ENCODE measurements at regions not wholly inside any gene's neighbourhood (a gene's known extent, or its start where the extent isn't known, plus 50 kb on each side); places are given as distances from the start of the nearest gene placed in this dataset.

DNA sequence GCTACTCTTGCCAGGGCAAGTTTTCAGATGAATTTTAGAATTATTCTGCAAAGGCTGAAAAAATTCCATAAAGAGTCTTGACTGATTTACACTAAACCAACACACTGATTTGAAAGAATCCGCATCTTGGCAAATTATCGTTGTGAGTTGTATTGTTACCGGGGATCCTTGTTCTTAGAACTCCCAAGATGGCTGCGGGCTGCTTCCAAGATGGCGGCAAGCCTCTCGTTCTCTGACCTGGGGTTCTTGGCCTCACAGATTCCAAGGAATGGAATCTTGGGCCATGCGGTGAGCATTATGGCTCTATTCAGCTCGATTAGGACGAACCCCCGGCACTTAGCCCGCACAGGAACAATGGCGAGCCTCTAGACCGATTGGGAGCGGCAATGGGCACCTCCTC lies 132.5 kb downstream of the ZNF664 start:
- Histone ChIP-seq H3K27ac (ENCODE audit: low read depth, low read length) (no peak overlapping the region), H3K79me2 (ENCODE audit: insufficient read depth, low read length) (no peaks in the 10 kb centered on the region), H2AFZ (ENCODE audit: low read depth, low read length) (no peak overlapping the region), H3K4me3 (ENCODE audit: insufficient read depth, low read depth, low read length) (no peak overlapping the region), H3K27me3 (ENCODE audit: insufficient read depth, low read length) (no peaks in the 10 kb centered on the region), H3K9me3 (ENCODE audit: insufficient read depth, low read depth, low read length) (no peaks in the 10 kb centered on the region), H3K4me2 (ENCODE audit: low read length) (no peak overlapping the region), H4K20me1 (ENCODE audit: insufficient read depth, low read length) (no peaks in the 10 kb centered on the region), H3K9ac (ENCODE audit: low read length) (no peak overlapping the region), H3K4me1 (ENCODE audit: insufficient read depth, low read length) (no peaks in the 10 kb centered on the region), H3K36me3 (ENCODE audit: insufficient read depth, low read length) (no peaks in the 10 kb centered on the region)
- Mint-ChIP-seq H3K4me1 (ENCODE audit: low read depth, unreplicated experiment) (peaks cover 7% of the 10 kb centered on the region), H3K27ac (ENCODE audit: unreplicated experiment) (no peak overlapping the region), H3K4me3 (ENCODE audit: unreplicated experiment) (no peak overlapping the region), H3K27me3 (ENCODE audit: low read depth, unreplicated experiment) (no peaks in the 10 kb centered on the region), H3K9me3 (ENCODE audit: unreplicated experiment) (peaks cover 1% of the 10 kb centered on the region), H3K36me3 (ENCODE audit: low read depth, unreplicated experiment) (peaks cover 3% of the 10 kb centered on the region)
- DNase-seq (ENCODE audit: low read depth) (no peak), FAIRE-seq (no peak)
- TF ChIP-seq, protein P1, sequence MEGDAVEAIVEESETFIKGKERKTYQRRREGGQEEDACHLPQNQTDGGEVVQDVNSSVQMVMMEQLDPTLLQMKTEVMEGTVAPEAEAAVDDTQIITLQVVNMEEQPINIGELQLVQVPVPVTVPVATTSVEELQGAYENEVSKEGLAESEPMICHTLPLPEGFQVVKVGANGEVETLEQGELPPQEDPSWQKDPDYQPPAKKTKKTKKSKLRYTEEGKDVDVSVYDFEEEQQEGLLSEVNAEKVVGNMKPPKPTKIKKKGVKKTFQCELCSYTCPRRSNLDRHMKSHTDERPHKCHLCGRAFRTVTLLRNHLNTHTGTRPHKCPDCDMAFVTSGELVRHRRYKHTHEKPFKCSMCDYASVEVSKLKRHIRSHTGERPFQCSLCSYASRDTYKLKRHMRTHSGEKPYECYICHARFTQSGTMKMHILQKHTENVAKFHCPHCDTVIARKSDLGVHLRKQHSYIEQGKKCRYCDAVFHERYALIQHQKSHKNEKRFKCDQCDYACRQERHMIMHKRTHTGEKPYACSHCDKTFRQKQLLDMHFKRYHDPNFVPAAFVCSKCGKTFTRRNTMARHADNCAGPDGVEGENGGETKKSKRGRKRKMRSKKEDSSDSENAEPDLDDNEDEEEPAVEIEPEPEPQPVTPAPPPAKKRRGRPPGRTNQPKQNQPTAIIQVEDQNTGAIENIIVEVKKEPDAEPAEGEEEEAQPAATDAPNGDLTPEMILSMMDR (IDR thresholded peaks at IDR 0.05; ENCODE audit: insufficient read depth, low read depth, low read length) = no peak
- no peak for TF ChIP-seq EZH2 (IDR thresholded peaks at IDR 0.05; ENCODE audit: insufficient read depth, low read length)

DNA sequence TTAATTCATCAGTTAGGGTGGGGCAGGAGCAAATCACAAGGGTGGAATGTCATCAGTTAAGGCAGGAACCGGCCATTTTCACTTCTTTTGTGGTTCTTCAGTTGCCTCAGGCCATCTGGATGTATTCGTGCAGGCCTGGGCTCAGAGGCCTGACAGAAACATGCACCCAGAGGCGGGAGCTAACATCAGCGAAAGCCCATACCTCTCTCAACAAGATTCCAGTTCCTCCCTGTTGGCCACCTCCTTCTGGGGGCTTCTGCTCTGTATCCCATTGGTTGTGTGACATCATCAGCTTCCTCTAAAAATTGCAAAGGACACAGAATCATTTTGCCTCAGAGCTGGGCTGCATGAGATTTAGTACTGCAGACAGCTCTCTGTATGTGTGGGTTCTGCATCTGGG lies 134.3 kb downstream of the ZNF664 start:
- H3K4me2 ChIP-seq (ENCODE audit: low read length) = no peak overlapping the region
- FAIRE-seq (no peak), DNase-seq (ENCODE audit: low read depth) (no peak)
- TF ChIP-seq EZH2 (IDR thresholded peaks at IDR 0.05; ENCODE audit: insufficient read depth, low read length) = no peak
- TF ChIP-seq, protein P1 (IDR thresholded peaks at IDR 0.05; ENCODE audit: insufficient read depth, low read depth, low read length) = no peak
- Mint-ChIP-seq H3K27ac (ENCODE audit: unreplicated experiment) (no peak overlapping the region), H3K4me3 (ENCODE audit: unreplicated experiment) (no peak overlapping the region), H3K27me3 (ENCODE audit: low read depth, unreplicated experiment) (no peaks in the 10 kb centered on the region), H3K9me3 (ENCODE audit: unreplicated experiment) (no peaks in the 10 kb centered on the region), H3K36me3 (ENCODE audit: low read depth, unreplicated experiment) (peaks cover 3% of the 10 kb centered on the region), H3K4me1 (ENCODE audit: low read depth, unreplicated experiment) (peaks cover 7% of the 10 kb centered on the region)
- H3K36me3 ChIP-seq (ENCODE audit: insufficient read depth, low read length) = no peaks in the 10 kb centered on the region
- H3K79me2 ChIP-seq (ENCODE audit: insufficient read depth, low read length) = no peaks in the 10 kb centered on the region
- no peak overlapping the region for H3K9ac ChIP-seq (ENCODE audit: low read length)
- H2AFZ ChIP-seq (ENCODE audit: low read depth, low read length) = no peak overlapping the region
- H3K4me1 ChIP-seq (ENCODE audit: insufficient read depth, low read length) = no peaks in the 10 kb centered on the region
- H3K27ac ChIP-seq (ENCODE audit: low read depth, low read length) = no peak overlapping the region
- no peaks in the 10 kb centered on the region for H3K27me3 ChIP-seq (ENCODE audit: insufficient read depth, low read length)
- H4K20me1 ChIP-seq (ENCODE audit: insufficient read depth, low read length) = no peaks in the 10 kb centered on the region
- H3K4me3 ChIP-seq (ENCODE audit: insufficient read depth, low read depth, low read length) = no peak overlapping the region
- H3K9me3 ChIP-seq (ENCODE audit: insufficient read depth, low read depth, low read length) = no peaks in the 10 kb centered on the region

DNA sequence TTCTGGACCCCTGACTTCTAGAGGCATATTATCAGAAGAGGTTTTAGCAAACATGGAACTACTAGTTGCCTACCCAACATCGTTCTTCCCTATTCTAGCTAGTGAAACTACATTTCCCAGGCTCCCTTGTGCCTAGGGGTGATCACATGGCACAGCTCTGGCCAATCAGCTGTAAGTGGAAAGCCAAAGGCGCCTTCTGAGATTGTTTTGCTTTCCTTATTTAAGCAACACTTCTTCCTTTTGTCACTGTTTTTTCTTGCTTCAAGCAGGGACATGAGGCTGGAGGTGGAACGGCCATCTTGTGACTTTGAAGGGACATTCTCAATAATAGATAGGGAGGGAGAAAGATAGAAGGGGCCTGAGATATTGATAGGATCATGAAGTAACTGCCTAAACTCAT lies 136.7 kb downstream of the ZNF664 start:
- H3K36me3 ChIP-seq (ENCODE audit: insufficient read depth, low read length) = no peaks in the 10 kb centered on the region
- Mint-ChIP-seq H3K36me3 (ENCODE audit: low read depth, unreplicated experiment) (no peaks in the 10 kb centered on the region), H3K4me1 (ENCODE audit: low read depth, unreplicated experiment) (peaks cover 7% of the 10 kb centered on the region), H3K9me3 (ENCODE audit: unreplicated experiment) (no peaks in the 10 kb centered on the region), H3K27me3 (ENCODE audit: low read depth, unreplicated experiment) (no peaks in the 10 kb centered on the region), H3K27ac (ENCODE audit: unreplicated experiment) (no peak overlapping the region), H3K4me3 (ENCODE audit: unreplicated experiment) (no peak overlapping the region)
- H3K4me1 ChIP-seq (ENCODE audit: insufficient read depth, low read length) = no peaks in the 10 kb centered on the region
- no peaks in the 10 kb centered on the region for H4K20me1 ChIP-seq (ENCODE audit: insufficient read depth, low read length)
- no peak for FAIRE-seq
- no peak overlapping the region for H3K9ac ChIP-seq (ENCODE audit: low read length)
- TF ChIP-seq, protein P1 (IDR thresholded peaks at IDR 0.05; ENCODE audit: insufficient read depth, low read depth, low read length) = no peak
- H3K4me3 ChIP-seq (ENCODE audit: insufficient read depth, low read depth, low read length) = no peak overlapping the region
- H3K9me3 ChIP-seq (ENCODE audit: insufficient read depth, low read depth, low read length) = peaks cover 4% of the 10 kb centered on the region
- no peak overlapping the region for H3K4me2 ChIP-seq (ENCODE audit: low read length)
- H3K27me3 ChIP-seq (ENCODE audit: insufficient read depth, low read length) = no peaks in the 10 kb centered on the region
- H3K27ac ChIP-seq (ENCODE audit: low read depth, low read length) = no peak overlapping the region
- H3K79me2 ChIP-seq (ENCODE audit: insufficient read depth, low read length) = no peaks in the 10 kb centered on the region
- H2AFZ ChIP-seq (ENCODE audit: low read depth, low read length) = no peak overlapping the region
- DNase-seq (ENCODE audit: low read depth) = no peak
